Cardiac fibroblast (primary cell): ENCODE measurements at regions not wholly inside any gene's neighbourhood (a gene's known extent, or its start where the extent isn't known, plus 50 kb on each side); places are given as distances from the start of the nearest gene placed in this dataset.

Experiments used
- DNase-seq, 2 donors: peaks; one replicate each; pipeline versions ENCODE4 v3.0.0 to v3.0.0-alpha.2; 2010; ENCODE audit warnings: low read depth in 2 of 2
- H3K4me3 ChIP-seq, 2 donors: replicated peaks in 1 of 2; 1 replicate in 1 of 2; 2 replicates in 1 of 2; pipeline ENCODE4 v1.5.1; 2011; ENCODE audit warnings: low read depth in 2 of 2, low read length in 2 of 2, mild to moderate bottlenecking in 2 of 2, moderate library complexity in 1 of 2
- TF ChIP-seq, protein P1 (sequence below): IDR thresholded peaks from one replicate; pipeline ENCODE4 v1.5.1; 2011; ENCODE audit warnings: low read depth, mild to moderate bottlenecking, low read length, inconsistent platforms

DNA sequence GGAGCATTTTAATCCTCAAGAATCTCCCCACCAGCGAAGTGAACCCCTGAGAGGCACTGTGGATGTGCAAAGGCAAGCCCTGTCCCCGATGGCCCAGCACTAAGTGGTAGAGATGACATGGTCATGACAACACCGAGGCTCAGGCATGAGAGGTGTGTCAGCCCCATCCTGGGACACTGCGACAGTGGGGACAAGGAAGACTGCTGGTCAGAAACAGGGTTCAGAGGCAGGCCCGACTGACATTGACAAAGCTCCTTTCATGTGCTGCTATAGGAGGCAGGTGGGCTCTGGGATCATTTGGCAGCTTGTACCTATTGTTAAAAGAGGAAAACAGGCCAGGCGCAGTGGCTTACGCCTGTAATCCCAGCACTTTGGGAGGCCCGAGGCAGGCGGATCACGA is 54.3 kb upstream of the MYEOV start:
- H3K4me3 ChIP-seq, result no peak overlapping the region
- no peak for DNase-seq
- TF ChIP-seq, protein P1, sequence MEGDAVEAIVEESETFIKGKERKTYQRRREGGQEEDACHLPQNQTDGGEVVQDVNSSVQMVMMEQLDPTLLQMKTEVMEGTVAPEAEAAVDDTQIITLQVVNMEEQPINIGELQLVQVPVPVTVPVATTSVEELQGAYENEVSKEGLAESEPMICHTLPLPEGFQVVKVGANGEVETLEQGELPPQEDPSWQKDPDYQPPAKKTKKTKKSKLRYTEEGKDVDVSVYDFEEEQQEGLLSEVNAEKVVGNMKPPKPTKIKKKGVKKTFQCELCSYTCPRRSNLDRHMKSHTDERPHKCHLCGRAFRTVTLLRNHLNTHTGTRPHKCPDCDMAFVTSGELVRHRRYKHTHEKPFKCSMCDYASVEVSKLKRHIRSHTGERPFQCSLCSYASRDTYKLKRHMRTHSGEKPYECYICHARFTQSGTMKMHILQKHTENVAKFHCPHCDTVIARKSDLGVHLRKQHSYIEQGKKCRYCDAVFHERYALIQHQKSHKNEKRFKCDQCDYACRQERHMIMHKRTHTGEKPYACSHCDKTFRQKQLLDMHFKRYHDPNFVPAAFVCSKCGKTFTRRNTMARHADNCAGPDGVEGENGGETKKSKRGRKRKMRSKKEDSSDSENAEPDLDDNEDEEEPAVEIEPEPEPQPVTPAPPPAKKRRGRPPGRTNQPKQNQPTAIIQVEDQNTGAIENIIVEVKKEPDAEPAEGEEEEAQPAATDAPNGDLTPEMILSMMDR, result no peak

DNA sequence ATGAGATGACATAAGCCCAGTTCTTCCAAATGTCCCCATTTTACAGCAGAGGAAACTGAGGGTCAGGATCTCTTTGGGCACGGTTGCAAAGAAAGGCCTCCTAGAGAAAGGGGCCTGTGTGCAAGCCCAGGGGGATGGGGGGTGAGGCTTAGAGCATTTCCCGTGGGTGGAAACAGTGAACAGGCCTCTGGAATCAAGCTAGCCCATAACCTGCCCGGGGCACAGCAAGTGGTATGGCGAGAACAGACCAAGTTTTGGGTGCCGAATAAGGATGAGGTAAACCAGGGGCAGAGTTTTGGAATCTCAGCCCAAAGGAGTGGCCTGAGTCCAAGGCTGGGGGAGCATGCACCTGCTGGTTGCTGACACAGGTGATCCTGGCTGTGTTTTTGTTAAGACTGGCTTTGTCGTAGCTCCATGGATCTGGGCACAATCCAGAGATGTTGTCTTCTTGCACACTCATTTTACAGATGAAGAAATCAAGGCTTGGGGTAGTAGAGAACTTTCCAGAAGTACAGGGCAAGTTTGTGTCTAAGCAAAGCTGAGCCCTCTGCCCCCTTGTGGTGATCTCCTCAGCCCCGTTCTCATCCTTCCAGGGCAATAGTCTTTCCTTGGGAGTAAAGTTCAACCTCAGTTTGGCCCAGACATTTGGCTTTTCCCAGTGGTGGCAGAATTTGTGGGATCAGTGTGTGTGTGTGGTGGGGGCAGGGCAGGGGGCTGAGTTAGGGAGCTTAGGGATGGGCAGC is 53.5 kb upstream of the MYEOV start:
- TF ChIP-seq, protein P1, result peak; percentile 59
- DNase-seq, result peak; percentile 26 to 45
- H3K4me3 ChIP-seq, result no peak overlapping the region

DNA sequence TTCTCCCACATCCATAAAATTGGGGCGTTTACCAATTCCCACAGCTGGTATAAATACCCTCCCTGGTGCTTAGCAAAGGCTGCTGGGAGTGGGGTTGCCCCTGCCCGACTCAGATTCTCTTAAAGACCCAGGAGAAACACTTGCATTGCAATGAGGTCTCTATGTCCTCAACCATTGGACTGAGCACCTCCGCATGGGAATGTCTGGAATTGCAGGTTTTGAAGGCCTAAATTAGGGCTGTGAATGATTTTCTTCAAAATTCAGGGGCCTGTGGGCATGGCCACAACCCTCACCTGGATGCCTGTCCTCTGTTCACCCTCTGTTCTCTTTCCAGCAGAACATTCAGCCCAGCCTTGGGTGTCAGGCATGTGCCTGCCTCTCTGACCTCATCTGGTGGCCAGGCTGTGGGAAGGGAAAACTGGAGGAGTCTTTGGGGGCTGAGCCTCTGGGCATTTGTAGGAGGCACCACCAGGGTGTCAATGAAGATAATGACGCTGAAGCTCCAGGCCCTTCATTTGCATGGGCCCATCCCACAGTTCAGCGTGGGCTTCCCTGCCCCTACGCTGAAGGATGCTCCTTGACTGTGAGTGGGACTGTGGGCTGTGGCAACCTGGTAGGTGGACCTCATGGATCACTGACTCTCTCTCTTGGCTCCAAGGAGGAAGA is 52.7 kb upstream of the MYEOV start:
- TF ChIP-seq, protein P1, result no peak
- no peak overlapping the region for H3K4me3 ChIP-seq
- no peak for DNase-seq

DNA sequence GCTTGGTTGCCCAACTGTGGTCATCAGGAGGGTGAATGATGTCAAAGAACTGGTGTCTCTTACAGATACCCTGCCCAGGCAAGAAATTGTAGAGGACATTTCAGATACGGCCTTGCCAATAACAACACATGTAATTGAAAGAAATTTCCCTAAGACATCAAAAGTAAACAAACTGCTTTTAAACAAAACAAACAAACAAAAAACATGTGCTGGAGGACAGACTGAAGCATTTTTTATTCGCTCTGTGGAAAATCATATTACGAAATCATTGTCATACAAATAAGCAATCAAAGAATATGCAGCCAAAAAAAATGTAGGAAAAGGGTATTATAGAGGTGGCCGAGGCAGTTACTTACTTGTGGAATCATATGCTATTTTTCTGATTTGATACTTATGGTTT is 52.1 kb upstream of the MYEOV start:
- TF ChIP-seq, protein P1, result no peak
- no peak for DNase-seq
- no peak overlapping the region for H3K4me3 ChIP-seq

DNA sequence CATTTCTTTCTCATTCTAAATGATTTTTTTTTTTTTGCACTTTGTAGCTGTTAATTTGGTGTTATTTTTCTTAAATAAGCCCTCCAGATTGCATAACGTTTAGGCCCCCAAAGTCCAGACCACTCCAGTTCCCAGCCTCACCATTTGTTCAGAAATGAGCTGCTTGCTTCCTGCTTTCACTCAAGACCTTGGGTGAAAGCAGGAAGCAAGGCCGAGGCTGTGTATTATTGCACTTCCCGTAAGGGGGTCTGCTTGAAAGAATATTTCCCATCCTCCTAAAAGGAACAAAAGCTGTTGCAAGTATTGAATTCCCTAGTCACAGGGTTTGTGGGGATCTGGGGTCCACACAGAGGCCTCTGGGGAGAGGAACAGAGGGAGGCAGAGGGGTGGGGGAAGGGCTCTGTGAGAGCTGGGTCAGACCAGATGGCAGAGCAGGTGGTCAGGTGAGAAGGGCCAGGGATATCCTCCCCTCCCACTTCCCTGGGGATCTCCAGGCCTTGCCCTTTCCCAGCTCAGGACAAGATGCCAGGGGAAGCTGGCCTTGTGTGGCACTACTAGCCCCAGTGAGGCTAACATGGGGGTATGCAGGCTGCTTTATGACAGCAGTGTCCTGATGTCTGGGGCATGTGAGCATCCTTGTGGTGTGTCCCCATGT is 51.6 kb upstream of the MYEOV start:
- DNase-seq, result no peak
- TF ChIP-seq, protein P1, result no peak
- no peak overlapping the region for H3K4me3 ChIP-seq

DNA sequence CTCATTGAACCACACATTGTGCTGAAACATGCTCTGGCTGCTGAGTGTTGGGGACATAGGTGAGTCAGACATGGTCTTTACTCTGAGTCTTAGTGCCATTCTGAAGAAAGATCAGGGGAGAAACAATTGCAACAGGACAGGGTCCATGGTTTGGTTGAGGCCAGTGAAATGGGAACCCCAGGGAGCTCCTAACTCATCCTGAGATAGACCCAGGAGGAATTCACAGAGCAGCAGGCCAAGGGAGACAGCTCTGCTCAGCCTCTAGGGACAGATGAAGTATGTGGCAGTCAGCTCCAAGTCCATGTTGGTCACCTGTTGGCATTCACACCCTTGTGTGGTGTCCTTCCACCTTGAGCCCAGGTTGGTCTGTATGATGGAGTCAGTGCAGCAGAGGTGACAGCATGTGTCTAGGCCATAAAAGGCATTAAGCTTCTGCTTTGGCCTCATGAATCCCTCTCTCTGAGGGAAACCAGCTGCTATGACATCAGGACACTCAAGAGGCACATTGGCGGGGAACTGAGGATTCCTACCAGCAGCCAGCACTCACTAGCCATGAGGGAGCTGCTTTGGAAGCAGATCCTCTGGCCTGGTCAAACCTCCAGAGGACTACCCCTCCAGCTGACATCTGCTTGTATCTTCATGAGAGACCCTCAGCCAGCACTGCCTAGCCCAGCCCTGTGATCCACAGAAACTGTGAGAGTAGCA is 50.3 kb upstream of the MYEOV start:
- TF ChIP-seq, protein P1, result no peak

More for the DNA sequence above, 50.3 kb upstream of the MYEOV start:
- no peak overlapping the region for H3K4me3 ChIP-seq
- DNase-seq, result no peak
